LNCAP (cell line): ENCODE measurements at regions not wholly inside any gene's neighbourhood (a gene's known extent, or its start where the extent isn't known, plus 50 kb on each side); places are given as distances from the start of the nearest gene placed in this dataset.

ENCODE experiments used
- CTCF ChIP-seq: fragments of 450-650 bp; IDR thresholded peaks from 2 replicates; pipeline ENCODE4 v1.5.1; 2017; ENCODE audit warnings: mild to moderate bottlenecking

DNA sequence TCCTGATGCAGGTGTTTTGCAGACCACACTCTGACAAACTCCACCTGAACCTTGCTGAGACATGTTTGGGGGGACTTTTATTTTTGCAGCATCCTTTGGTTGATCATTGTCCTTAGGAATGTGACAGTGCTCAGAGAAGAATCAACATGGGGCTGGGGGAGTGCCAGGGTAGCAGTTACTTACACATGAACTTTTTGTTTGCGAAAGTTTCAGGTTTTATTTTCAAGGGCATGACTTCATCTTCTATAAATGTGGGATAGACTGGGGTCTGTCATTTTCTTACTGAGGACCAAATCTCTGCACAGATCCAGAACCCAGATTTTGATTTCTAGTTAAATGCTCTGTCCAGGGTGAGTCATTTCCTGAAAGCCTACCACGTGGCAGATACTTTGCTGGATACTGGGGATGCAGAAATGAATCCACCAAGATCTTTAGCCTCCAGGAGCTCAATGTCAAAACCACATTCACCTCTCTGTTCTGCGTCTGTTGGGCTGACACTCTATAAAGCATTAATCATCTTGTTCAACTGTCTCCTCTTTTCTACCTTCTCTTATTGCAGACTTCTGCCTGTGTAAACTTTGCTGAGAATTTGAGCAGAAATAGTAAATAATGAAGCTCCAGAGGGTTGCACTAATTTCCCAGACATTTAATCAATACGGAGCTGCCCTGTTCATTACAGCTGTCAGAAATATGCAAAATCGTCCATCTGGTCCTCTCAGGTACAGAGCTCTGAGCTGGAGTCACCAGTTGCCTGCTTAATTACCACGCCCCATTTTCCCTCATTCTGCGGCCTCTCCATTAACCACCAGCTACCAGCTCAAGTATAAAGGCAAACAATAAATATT is 387.9 kb downstream of the MIAT start:
- TF ChIP-seq CTCF = no peak

GRCh38 chr22:27046086-27046485 is 388.7 kb downstream of the MIAT start:
- no peak for TF ChIP-seq CTCF

DNA sequence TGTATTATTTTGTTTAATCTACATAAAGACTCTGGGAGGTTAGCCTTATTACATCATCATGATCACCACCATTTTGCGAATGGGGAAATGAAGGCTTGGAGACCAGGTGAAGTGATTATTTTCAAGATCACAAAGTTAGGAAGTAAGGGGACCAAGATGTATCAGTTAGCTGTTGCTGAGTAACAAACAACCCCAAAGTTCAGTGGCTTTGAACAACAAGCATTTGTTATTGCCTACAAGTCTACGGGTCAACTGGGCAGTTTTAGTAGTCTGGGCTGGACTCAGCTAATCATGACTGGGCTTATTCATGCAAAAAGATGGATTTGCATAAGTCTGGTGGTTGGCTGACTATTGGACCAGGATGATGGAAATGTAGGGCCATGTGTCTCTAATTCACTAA is 389.2 kb downstream of the MIAT start:
- no peak for TF ChIP-seq CTCF

GRCh38 chr22:27050771-27051170 is 393.4 kb downstream of the MIAT start:
- no peak for TF ChIP-seq CTCF

GRCh38 chr22:27051407-27051806 is 394.0 kb downstream of the MIAT start:
- TF ChIP-seq CTCF = no peak

DNA sequence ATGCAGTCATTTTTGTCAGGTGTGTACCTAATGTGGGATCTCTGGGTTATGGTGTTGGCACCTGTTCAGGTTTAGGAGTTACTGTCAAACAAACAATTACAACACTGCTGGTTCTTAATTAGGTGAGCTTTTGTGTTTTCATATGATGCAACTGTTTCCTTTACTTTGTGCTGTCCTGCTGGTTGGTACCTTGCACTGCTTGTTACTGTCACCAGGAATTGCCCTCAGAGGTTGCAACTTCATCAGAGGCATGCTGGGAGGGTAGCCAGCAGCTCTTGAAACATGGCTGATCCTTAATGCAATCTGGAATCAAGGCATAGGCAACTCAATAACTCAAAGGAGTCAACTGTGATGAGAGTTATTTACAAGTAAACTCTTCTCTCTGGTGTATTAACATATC is 400.3 kb downstream of the MIAT start:
- TF ChIP-seq CTCF = no peak

- TF ChIP-seq CTCF = no peak
These were observed 402.8 kb downstream of the MIAT start for GRCh38 chr22:27060190-27060589.

- no peak for TF ChIP-seq CTCF
These were observed 405.5 kb downstream of the MIAT start for GRCh38 chr22:27062910-27063309.
